ENCODE measurements at regions not wholly inside any gene's neighbourhood (a gene's known extent, or its start where the extent isn't known, plus 50 kb on each side); places are given as distances from the start of the nearest gene placed in this dataset.
"Not testable (repeated sequence)": the region's sequence is repeated elsewhere in the genome, so short reads cannot be mapped to it uniquely, and the experiment has no call there.

DNA sequence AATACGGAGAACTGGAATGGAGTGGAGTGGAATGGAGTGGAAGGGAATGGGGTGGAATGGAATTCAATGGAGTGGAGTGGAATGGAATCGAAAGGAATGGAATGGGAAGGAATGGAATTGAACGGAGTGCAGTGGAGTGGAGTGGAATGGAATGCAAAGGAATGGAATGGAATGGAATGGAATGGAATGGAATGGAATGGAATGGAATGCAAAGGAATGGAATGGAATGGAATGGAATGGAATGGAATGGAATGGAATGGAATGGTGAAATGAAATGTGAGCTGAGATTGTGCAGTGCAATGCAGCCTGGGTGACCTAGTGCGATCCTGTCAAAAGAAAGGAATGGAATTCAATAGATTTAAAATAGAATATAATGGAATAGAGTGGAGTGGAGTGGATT is 357.3 kb upstream of the WSB1 start:
- in situ Hi-C loops (cut with HindIII; ENCODE audit: low sequenced_read_pairs) = not testable (repeated sequence)

DNA sequence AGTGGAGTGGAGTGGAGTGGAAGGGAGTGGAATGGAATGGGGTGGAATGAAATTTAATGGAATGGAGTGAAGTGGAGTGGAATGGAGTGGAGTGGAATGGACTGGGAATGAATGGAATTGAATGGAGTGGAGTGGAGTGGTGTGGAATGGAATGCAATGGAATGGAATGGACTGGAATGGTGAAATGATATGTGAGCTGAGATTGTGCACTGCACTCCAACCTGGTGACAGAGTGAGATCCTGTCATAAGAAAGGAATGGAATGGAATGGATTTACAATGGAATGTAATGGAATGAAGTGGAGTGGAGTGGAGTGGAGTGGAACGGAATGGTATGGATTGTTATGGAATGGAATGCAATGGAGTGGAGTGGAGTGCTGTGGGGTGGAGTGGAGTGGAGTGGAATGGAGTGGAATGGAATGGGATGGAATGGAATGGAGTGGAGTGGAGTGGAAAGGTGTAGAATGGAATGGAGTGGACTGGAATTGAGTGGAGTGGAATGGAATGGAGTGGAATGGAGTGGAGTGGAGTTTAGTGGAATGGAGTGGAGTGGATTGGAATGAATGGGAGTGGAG is 356.1 kb upstream of the WSB1 start:
- in situ Hi-C loops (cut with HindIII; ENCODE audit: low sequenced_read_pairs); DNase-seq (ENCODE audit: low spot score): not testable (repeated sequence)

More for the DNA sequence above, 357.3 kb upstream of the WSB1 start:
- not testable (repeated sequence) for DNase-seq (ENCODE audit: low spot score)

DNA sequence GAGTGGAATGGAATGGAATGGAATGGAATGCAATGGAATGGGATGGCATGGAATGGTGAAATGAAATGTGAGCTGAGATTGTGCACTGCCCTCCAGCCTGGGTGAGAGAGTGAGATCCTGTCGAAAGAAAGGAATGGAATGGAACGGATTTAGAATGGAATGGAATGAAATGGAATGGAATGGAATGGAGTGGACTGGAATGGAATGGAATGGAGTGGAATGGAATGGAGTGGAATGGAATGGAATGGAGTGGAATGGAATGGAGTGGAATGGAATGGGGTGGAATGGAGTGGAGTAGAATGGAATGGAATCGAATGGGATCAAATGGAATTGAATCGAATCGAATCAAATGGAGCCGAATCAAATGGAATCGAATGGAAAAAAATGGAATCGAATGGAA is 354.2 kb upstream of the WSB1 start:
- in situ Hi-C loops (cut with HindIII; ENCODE audit: low sequenced_read_pairs); DNase-seq (ENCODE audit: low spot score): not testable (repeated sequence)

DNA sequence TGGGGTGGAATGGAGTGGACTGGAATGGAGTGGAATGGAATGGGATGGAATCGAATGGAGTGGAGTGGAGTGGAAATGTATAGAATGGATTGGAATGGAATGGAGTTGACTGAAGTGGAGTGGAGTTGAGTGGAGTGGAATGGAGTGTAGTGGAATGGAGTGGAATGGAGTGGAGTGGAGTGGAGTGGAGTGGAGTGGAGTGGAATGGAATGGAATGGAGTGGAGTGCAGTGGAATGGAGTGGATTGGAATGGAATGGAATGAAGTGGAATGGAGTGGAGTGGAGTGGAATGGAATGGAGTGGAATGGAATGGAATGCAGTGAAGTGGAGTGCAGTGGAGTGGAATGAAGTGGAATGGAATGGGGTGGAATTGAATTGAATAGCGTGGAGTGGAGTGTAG is 353.3 kb upstream of the WSB1 start:
- in situ Hi-C loops (cut with HindIII; ENCODE audit: low sequenced_read_pairs); DNase-seq (ENCODE audit: low spot score): not testable (repeated sequence)

DNA sequence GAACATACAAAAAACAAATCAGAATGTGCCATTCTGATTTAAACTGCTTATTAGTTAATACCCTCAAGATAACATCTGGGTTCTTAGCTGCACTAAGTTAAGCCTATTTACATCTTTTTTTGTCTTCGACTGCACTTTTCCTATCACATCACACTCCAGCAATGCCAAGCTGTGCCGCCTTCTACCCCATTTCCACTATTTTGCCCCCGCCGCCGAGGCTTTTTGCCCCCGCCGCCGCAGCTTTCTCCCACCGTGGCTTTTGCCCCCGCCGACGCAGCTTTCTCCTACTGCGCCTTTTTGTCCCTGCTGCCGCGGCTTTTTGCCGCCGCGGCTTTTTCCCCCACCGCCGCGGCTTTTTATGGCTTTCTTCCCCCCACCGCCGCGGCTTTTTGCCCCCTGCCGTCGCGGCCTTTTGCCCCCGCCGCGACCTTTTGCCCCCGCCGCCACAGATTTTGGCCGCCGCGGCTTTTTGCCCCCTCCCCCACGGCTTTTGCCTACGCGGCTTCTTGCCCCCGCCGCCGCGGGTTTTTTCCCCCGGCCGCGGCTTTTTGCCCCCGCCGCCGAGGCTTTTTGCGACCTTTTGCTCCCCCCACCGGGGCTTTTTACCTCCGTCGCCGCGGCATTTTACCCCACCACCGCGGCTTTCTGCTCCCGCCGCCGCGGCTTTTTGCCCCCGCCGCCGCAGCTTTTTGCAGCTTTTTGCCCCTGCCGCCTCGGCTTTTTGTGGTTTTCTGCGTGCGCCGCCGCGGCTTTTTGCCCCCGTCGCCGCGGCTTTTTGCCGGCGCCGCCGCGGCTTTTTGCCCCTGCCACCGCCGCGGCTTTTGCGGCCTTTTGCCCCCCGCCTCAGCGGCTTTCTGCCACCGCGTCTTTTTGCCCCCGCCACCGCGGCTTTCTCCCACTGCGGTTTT is 331.4 kb upstream of the WSB1 start:
- in situ Hi-C loops (cut with HindIII; ENCODE audit: low sequenced_read_pairs) = no loop called here
- no peak for DNase-seq (ENCODE audit: low spot score)

DNA sequence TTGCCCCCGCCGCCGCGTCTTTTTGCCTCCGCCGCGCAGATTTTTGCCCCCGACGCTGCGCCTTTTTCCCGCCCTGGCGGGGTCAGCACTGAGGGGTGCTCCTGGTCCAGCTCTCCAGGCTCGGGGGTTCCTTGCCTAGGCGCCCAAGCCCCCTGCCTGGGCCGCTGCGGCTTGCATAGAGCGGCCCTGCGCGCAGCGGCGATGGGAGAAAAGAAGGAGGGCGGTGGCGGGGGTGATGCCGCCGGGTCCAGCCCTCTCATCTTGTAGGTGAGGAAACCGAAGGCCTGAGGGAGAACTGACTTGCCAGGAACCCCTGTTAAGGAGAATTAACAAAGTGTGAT is 330.8 kb upstream of the WSB1 start:
- no peak for DNase-seq (ENCODE audit: low spot score)
- in situ Hi-C loops (cut with HindIII; ENCODE audit: low sequenced_read_pairs) = no loop called here

DNA sequence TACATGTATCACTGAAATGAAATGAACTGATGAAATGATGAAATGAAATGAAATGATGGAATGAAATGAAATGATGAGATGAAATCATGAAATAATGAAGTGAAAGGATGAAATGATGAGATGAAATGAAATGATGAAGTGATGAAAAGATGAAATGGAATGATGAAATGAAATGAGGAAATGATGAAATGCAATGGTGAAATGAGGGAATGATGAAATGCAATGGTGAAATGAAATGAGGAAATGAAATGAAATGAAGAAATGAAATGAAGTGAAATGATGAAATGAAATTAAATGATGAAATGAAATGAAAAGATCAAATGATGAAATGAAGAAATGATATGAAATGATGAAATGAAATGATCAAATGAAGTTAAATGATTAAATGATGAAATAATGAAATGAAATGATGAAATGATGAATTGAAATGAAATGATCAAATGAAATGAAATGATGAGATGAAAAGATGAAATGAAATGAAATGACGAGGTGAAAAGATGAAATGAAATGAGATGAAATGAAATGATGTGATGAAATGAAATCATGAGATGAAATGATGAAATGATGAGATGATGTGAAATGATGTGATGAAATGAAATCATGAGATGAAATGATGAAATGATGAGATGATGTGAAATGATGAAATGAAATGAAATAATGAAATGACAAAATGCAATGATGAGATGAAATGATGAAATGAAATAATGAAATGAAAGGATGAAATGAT is 327.9 kb upstream of the WSB1 start:
- in situ Hi-C loops (cut with HindIII; ENCODE audit: low sequenced_read_pairs); DNase-seq (ENCODE audit: low spot score): not testable (repeated sequence)

GRCh38 chr17:26966625-26967179 is 327.2 kb upstream of the WSB1 start:
- in situ Hi-C loops (cut with HindIII; ENCODE audit: low sequenced_read_pairs); DNase-seq (ENCODE audit: low spot score): not testable (repeated sequence)

DNA sequence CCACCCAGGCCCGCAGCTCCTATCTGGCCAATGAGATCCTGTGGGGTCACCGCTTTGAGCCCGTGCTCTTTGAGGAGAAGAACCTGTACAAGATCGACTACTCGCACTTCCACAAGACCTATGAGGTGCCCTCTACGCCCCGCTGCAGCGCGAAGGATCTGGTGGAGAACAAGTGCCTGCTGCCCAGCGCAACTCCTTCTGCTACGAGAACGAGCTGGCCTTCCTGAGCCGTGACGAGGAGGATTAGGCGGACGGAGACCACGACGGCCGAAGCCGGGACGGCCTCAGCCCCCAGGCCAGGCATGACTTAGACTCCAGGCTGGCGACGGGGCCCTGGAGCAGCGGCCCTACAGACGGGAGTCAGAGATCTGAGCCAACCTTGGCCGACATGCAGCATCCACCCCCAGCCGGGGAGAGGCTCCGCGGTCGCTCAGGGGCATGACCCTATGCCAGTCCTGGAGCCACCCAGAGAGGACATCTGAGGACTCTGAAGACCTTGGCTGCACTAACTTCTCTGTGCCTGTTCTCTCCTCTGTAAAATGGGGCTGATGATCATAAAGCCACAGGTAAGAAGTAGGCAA is 312.0 kb upstream of the WSB1 start:
- in situ Hi-C loops (cut with HindIII; ENCODE audit: low sequenced_read_pairs); DNase-seq (ENCODE audit: low spot score): not testable (repeated sequence)

DNA sequence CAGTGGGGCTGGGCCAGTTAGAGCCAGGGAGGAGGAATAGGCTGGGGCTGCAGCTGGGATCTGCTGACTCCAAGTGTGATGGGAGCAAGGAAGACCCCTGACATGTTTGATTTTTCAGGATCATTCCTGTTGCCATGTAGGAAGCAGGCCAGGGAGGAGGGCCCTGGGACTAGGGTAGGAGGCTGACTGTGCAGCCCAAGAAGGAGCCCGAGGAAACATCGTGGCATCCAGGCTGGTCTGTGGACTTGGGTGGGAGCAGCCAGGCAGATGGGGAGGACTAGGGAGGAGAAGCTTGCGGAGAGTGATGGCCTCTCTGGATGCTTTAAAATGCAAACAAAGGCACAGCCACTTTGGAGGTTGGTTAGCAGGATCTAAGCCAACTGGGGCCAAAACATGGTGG is 311.4 kb upstream of the WSB1 start:
- in situ Hi-C loops (cut with HindIII; ENCODE audit: low sequenced_read_pairs) = not testable (repeated sequence)

GRCh38 chr17:26987851-26988250 is 306.1 kb upstream of the WSB1 start:
- DNase-seq (ENCODE audit: low spot score); in situ Hi-C loops (cut with HindIII; ENCODE audit: low sequenced_read_pairs): not testable (repeated sequence)

More for the DNA sequence above, 311.4 kb upstream of the WSB1 start:
- DNase-seq (ENCODE audit: low spot score) = not testable (repeated sequence)

GRCh38 chr17:26994648-26995047 is 299.3 kb upstream of the WSB1 start:
- in situ Hi-C loops (cut with HindIII; ENCODE audit: low sequenced_read_pairs); DNase-seq (ENCODE audit: low spot score): not testable (repeated sequence)

DNA sequence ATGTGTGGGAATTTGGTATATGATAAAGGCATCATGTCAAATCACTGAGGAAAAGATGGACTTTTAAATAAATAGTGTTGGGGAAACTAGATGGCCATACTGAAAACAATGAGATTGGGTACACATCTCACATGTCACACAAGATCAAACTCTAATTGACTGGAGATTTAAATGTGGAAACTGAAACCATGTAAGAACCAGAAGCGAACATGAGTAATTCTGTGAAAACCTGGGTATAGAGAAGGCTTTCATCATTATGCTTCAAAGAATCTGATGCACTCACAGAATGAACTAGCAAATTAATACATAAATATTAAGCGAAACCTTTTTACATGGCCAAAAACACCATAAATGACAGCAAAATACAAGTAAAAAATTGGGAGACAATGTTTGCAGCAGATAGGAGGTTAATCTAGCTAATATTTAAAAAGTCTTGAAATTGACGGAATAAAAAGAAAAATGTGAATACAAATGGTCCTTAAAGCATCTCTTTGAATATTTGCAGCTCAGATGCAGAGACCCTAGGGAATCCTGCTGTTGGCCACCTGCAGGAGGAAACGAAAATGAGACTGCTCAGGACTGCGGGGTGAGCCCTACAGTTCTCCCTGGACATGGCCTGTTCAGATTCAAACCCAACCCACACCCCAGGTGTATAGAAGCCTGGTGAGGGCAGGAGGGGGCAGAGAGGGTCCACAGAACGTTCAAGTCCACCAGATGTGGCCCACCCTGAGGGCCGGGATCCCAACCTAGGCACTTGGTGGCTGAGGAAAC is 297.6 kb upstream of the WSB1 start:
- in situ Hi-C loops (cut with HindIII; ENCODE audit: low sequenced_read_pairs) = not testable (repeated sequence)

GRCh38 chr17:27007734-27008531 is 286.0 kb upstream of the WSB1 start:
- in situ Hi-C loops (cut with HindIII; ENCODE audit: low sequenced_read_pairs); DNase-seq (ENCODE audit: low spot score): not testable (repeated sequence)

More for the DNA sequence above, 297.6 kb upstream of the WSB1 start:
- DNase-seq (ENCODE audit: low spot score) = not testable (repeated sequence)

DNA sequence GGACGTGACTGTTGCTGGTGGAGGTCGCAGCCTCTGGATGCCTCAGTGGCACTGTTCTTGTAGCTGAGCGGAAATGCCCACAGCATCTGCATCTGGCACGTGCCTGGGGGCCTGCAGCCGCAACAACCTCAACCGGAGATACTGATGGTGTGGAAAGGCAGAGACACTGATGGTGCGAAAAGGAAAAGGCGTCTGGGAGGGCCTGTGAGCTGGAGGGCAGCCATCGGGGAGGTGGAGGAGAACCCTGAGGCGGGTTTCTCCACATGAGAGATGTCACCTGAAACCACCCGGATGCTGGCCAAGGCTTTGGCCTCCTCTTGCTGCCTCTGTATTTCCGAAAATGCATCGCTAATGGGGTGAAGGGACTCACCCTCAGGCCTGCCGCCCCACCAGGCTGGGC is 284.8 kb upstream of the WSB1 start:
- in situ Hi-C loops (cut with HindIII; ENCODE audit: low sequenced_read_pairs) = no loop called here
- DNase-seq (ENCODE audit: low spot score) = no peak

DNA sequence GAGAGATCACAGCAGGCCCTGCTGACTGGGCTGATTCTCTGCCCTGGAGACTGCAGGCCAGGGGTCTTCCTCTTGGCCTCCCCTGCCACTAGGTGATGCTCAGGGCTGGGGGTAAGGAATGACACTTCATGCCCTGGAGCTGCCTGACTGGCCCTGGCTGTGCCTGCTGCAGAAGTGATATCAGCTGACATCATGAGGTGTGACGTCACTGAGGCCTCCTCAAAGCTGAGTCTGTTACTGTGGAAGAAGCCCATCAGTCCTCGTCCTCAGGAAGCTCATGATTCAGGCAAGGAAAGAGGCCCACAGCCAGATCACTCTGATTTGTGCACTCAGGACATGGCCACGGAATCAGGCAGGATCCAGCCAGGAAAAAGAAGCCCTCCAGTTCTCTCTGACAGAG is 283.8 kb upstream of the WSB1 start:
- DNase-seq (ENCODE audit: low spot score); in situ Hi-C loops (cut with HindIII; ENCODE audit: low sequenced_read_pairs): not testable (repeated sequence)

DNA sequence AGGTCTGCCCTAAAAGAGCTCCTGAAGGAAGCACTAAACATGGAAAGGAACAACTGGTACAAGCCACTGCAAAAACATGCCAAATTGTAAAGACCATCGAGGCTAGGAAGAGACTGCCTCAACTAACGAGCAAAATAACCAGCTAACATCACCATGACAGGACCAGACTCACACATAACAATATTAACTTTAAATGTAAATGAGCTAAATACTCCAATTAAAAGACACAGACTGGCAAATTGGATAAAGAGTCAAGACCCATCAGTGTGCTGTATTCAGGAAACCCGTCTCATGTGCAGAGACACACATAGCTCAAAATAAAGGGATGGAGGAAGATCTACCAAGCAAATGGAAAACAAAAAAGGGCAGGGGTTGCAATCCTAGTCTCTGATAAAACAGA is 263.4 kb upstream of the WSB1 start:
- in situ Hi-C loops (cut with HindIII; ENCODE audit: low sequenced_read_pairs) = not testable (repeated sequence)

GRCh38 chr17:27038676-27039075 is 255.2 kb upstream of the WSB1 start:
- in situ Hi-C loops (cut with HindIII; ENCODE audit: low sequenced_read_pairs) = no loop called here
- no peak for DNase-seq (ENCODE audit: low spot score)

More for the DNA sequence above, 263.4 kb upstream of the WSB1 start:
- not testable (repeated sequence) for DNase-seq (ENCODE audit: low spot score)
